Transverse colon (tissue), 4 donors: ENCODE measurements at regions not wholly inside any gene's neighbourhood (a gene's known extent, or its start where the extent isn't known, plus 50 kb on each side); places are given as distances from the start of the nearest gene placed in this dataset.

Source experiments
- DNase-seq: peaks from one replicate; pipeline ENCODE4 v3.0.0-alpha.2; 2019
- H3K27ac ChIP-seq, 4 donors: fragments of 200-600 bp; sonication (generic); 2 replicates each; pipeline ENCODE4 v1.5.1; 2016 to 2018; ENCODE audit warnings: inconsistent platforms in 4 of 4
- H3K27me3 ChIP-seq: fragments of 200-600 bp; sonication (generic); 2 replicates; pipeline ENCODE4 v1.5.1; 2017; ENCODE audit warnings: inconsistent platforms
- H3K36me3 ChIP-seq, 4 donors: fragments of 200-600 bp; sonication (generic); 2 replicates each; pipeline ENCODE4 v1.5.1; 2017 to 2019; ENCODE audit warnings: inconsistent platforms in 4 of 4
- H3K4me1 ChIP-seq, 4 donors: fragments of 200-600 bp; sonication (generic); 2 replicates each; pipeline ENCODE4 v1.5.1; 2017 to 2020; ENCODE audit warnings: inconsistent platforms in 4 of 4
- H3K4me3 ChIP-seq, 4 donors: fragments of 200-600 bp; sonication (generic); 1 replicate in 1 of 4; 2 replicates in 3 of 4; pipeline versions ENCODE4 v1.5.1 to v1.6.1; 2017 to 2019; ENCODE audit warnings: inconsistent platforms in 4 of 4
- H3K9me3 ChIP-seq, 2 donors: fragments of 200-600 bp; sonication (generic); 2 replicates each; pipeline ENCODE4 v1.5.1; 2017 to 2019; ENCODE audit warnings: inconsistent platforms in 2 of 2
- CTCF ChIP-seq, 5 experiments: fragments of 200-600 bp in 3 of 5; fragments of 450-650 bp in 2 of 5; sonication (generic) in 3 of 5; IDR thresholded peaks; 1 replicate in 2 of 5; 2 replicates in 3 of 5; pipeline ENCODE4 v1.5.1; 2016 to 2017; ENCODE audit warnings: antibody characterized with exemption in 5 of 5, inconsistent platforms in 3 of 5, mild to moderate bottlenecking in 2 of 5, moderate library complexity in 1 of 5
- EP300 ChIP-seq: sonication (generic); formaldehyde crosslinking; IDR thresholded peaks from one replicate; pipeline ENCODE4 v1.6.1; 2017; ENCODE audit warnings: antibody characterized with exemption, low read depth
- POLR2A ChIP-seq: fragments of 450-650 bp; IDR thresholded peaks from one replicate; pipeline ENCODE4 v1.6.1; 2016; ENCODE audit warnings: antibody characterized with exemption, mild to moderate bottlenecking, moderate library complexity
- POLR2AphosphoS5 ChIP-seq, 3 donors: sonication (generic); formaldehyde crosslinking; IDR thresholded peaks; one replicate each; pipeline ENCODE4 v1.6.1; 2016; ENCODE audit warnings: antibody characterized with exemption in 3 of 3
- WGBS, 2 donors: methylation state at CpG; one replicate each; pipeline ENCODE4 v1.1.5; 2018; ENCODE audit warnings: low coverage in 1 of 2; 5-methylcytosine and 5-hydroxymethylcytosine counted together
- in situ Hi-C, 4 donors: fragments of 200-750 bp; cut with MboI; loops; one replicate each; pipeline versions ENCODE4 v1.15.0 to v1.15.1; 2017; ENCODE audit warnings: low sequenced_read_pairs in 3 of 4, low pct_ligation_motif_present in 1 of 4, low pct_unique_long_range_greater_than_20kb in 1 of 4
- intact Hi-C: fragments of 100-400 bp; cut with DNase I; formaldehyde crosslinking; loops from one replicate; pipeline ENCODE4 v1.15.1; 2023; ENCODE audit warnings: low total_unique reads

- intact Hi-C loops (no loop called here), in situ Hi-C loops (loop anchor here in 1 of 4 donors (25.0 kb wide), 1 partner anchor 380 kb away; no protein-coding TSS in a partner anchor)
- Histone ChIP-seq H3K4me1 (no peaks in the 10 kb centered on the region), H3K27ac (no peak overlapping the region), H3K36me3 (no peaks in the 10 kb centered on the region), H3K9me3 (no peaks in the 10 kb centered on the region), H3K4me3 (no peak overlapping the region), H3K27me3 (no peaks in the 10 kb centered on the region)
- DNase-seq = no peak
- TF ChIP-seq CTCF (IDR thresholded peaks at IDR 0.05) (no peak), EP300 (no peak), POLR2AphosphoS5 (IDR thresholded peaks at IDR 0.05) (no peak), POLR2A (no peak)
- 44 to 46% methylated on average over 1 of the region's 1 CpG for WGBS, 2 donors
These were observed 161.1 kb upstream of the DPYD start for GRCh38 chr1:98081944-98082343.

- H3K4me3 ChIP-seq = no peak overlapping the region
- intact Hi-C loops (no loop called here), in situ Hi-C loops (loop anchor here in 1 of 4 donors (25.0 kb wide), 1 partner anchor 384 kb away; no protein-coding TSS in a partner anchor)
- DNase-seq = no peak
- H3K27ac ChIP-seq = no peak overlapping the region
- H3K9me3 ChIP-seq = no peaks in the 10 kb centered on the region
- no peak for TF ChIP-seq CTCF (IDR thresholded peaks at IDR 0.05)
- no peaks in the 10 kb centered on the region for H3K27me3 ChIP-seq
- WGBS, 2 donors = 84 to 92% methylated on average over 2 of the region's 2 CpGs
- H3K4me1 ChIP-seq = no peaks in the 10 kb centered on the region
- H3K36me3 ChIP-seq = no peaks in the 10 kb centered on the region
These were observed 157.8 kb upstream of the DPYD start for GRCh38 chr1:98078596-98078995.

- Histone ChIP-seq H3K4me1 (no peaks in the 10 kb centered on the region), H3K27ac (no peak overlapping the region), H3K9me3 (no peaks in the 10 kb centered on the region), H3K27me3 (no peaks in the 10 kb centered on the region), H3K36me3 (no peaks in the 10 kb centered on the region), H3K4me3 (no peak overlapping the region)
- DNase-seq = no peak
- in situ Hi-C loops = loop anchor here in 1 of 4 donors (25.0 kb wide), 1 partner anchor 385 kb away; no protein-coding TSS in a partner anchor
- 83 to 93% methylated on average over 2 of the region's 2 CpGs for WGBS, 2 donors
- intact Hi-C loops = no loop called here
- no peak for TF ChIP-seq POLR2A
- no peak for TF ChIP-seq EP300
- no peak for TF ChIP-seq POLR2AphosphoS5 (IDR thresholded peaks at IDR 0.05)
- TF ChIP-seq CTCF (IDR thresholded peaks at IDR 0.05) = no peak
These were observed 156.9 kb upstream of the DPYD start for GRCh38 chr1:98077691-98078090.

GRCh38 chr1:98075626-98076025, 154.8 kb upstream of the DPYD start:
- Histone ChIP-seq H3K9me3 (no peaks in the 10 kb centered on the region), H3K36me3 (no peaks in the 10 kb centered on the region), H3K27me3 (no peaks in the 10 kb centered on the region), H3K4me1 (no peaks in the 10 kb centered on the region), H3K4me3 (no peak overlapping the region), H3K27ac (no peak overlapping the region)
- TF ChIP-seq EP300 (no peak), CTCF (IDR thresholded peaks at IDR 0.05) (no peak), POLR2A (no peak), POLR2AphosphoS5 (IDR thresholded peaks at IDR 0.05) (no peak)
- DNase-seq = no peak
- intact Hi-C loops (no loop called here), in situ Hi-C loops (loop anchor here in 1 of 4 donors (25.0 kb wide), 1 partner anchor 387 kb away; no protein-coding TSS in a partner anchor)
- 70 to 81% methylated on average over 1 of the region's 1 CpG for WGBS, 2 donors
